H1 (cell line): ENCODE measurements at regions not wholly inside any gene's neighbourhood (a gene's known extent, or its start where the extent isn't known, plus 50 kb on each side); places are given as distances from the start of the nearest gene placed in this dataset.

Experiments used
- CREB1 ChIP-seq: IDR thresholded peaks from 2 replicates; pipeline ENCODE4 v1.6.1; 2012; ENCODE audit warnings: inconsistent platforms
- CTCF ChIP-seq, 3 experiments: IDR thresholded peaks; 1 replicate in 2 of 3; 2 replicates in 1 of 3; pipeline versions ENCODE4 v1.5.1 to v1.6.1; 2011; ENCODE audit warnings: low read length in 3 of 3, mild to moderate bottlenecking in 3 of 3, inconsistent platforms in 2 of 3, low read depth in 1 of 3, moderate library complexity in 1 of 3; ENCODE audit not compliant: insufficient read depth in 1 of 3; ENCODE audit errors: control extremely low read depth in 1 of 3
- E2F6 ChIP-seq: IDR thresholded peaks from 2 replicates; pipeline ENCODE4 v1.6.1; 2012; ENCODE audit warnings: inconsistent platforms
- KDM4A ChIP-seq: IDR thresholded peaks from one replicate; pipeline ENCODE4 v1.7.1; 2012; ENCODE audit warnings: low read depth, mild to moderate bottlenecking, moderate library complexity, low read length, inconsistent platforms; ENCODE audit not compliant: severe bottlenecking
- PHF8 ChIP-seq: fragments of 200-600 bp; sonication (generic); conservative IDR thresholded peaks from 2 replicates; pipeline ENCODE4 v1.7.1; 2012; ENCODE audit warnings: low read depth, mild to moderate bottlenecking, inconsistent platforms, low read length, moderate library complexity
- POLR2AphosphoS5 ChIP-seq: IDR thresholded peaks from 2 replicates; pipeline ENCODE4 v1.6.1; 2011; ENCODE audit warnings: low read depth, low read length
- RNF2 ChIP-seq: fragments of 200-900, 300-1000 bp; sonication (generic); IDR thresholded peaks from 2 replicates; pipeline ENCODE4 v1.7.1; 2016; ENCODE audit warnings: borderline replicate concordance, low read depth, mild to moderate bottlenecking, antibody characterized with exemption, low read length; ENCODE audit not compliant: poor library complexity, severe bottlenecking; ENCODE audit errors: missing control alignments
- USF2 ChIP-seq: IDR thresholded peaks from 2 replicates; pipeline ENCODE4 v1.6.1; 2011; ENCODE audit warnings: low read length, improper control_type of control experiment
- YY1 ChIP-seq: IDR thresholded peaks from 2 replicates; pipeline ENCODE4 v1.6.1; 2011; ENCODE audit warnings: low read depth, mild to moderate bottlenecking, low read length
- TF ChIP-seq, protein P1 (sequence below): IDR thresholded peaks from 2 replicates; pipeline ENCODE4 v1.6.1; 2012; ENCODE audit warnings: low read length, inconsistent platforms

DNA sequence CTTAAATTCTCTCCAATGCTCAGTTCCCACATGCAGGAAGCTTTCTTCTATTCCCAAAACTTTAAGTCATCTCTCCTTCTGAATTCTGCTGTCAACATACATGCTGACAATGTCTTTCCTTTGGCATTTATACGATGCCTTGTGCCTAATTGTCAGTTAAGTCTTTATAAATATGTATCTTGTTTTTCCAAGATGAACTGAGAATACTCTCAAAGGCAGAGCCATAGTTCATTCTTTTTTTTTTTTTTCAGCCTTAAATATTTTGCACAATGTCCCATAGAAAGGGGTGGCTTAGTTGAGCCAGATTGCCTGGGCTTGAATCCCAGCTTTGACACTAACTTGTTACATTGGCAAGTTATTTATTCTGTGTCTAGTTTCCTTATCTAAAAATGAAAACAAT, 210.6 kb downstream of the QDPR start:
- TF ChIP-seq YY1 = no peak
- TF ChIP-seq CTCF (IDR thresholded peaks at IDR 0.05; ENCODE audit: control extremely low read depth in 1 of 3, insufficient read depth in 1 of 3, low read depth in 1 of 3, low read length in 3 of 3) = no peak
- TF ChIP-seq POLR2AphosphoS5 = no peak
- TF ChIP-seq, protein P1, sequence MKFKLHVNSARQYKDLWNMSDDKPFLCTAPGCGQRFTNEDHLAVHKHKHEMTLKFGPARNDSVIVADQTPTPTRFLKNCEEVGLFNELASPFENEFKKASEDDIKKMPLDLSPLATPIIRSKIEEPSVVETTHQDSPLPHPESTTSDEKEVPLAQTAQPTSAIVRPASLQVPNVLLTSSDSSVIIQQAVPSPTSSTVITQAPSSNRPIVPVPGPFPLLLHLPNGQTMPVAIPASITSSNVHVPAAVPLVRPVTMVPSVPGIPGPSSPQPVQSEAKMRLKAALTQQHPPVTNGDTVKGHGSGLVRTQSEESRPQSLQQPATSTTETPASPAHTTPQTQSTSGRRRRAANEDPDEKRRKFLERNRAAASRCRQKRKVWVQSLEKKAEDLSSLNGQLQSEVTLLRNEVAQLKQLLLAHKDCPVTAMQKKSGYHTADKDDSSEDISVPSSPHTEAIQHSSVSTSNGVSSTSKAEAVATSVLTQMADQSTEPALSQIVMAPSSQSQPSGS = no peak
- no peak for TF ChIP-seq CREB1
- no peak for TF ChIP-seq USF2
- no peak for TF ChIP-seq KDM4A
- no peak for TF ChIP-seq PHF8
- TF ChIP-seq E2F6 = no peak
- no peak for TF ChIP-seq RNF2
